Endodermal cell (in vitro differentiated cells): ENCODE measurements at regions not wholly inside any gene's neighbourhood (a gene's known extent, or its start where the extent isn't known, plus 50 kb on each side); places are given as distances from the start of the nearest gene placed in this dataset.
"Not testable (repeated sequence)": the region's sequence is repeated elsewhere in the genome, so short reads cannot be mapped to it uniquely, and the experiment has no call there.

Experiments
- DNase-seq: peaks from one replicate; pipeline ENCODE4 v3.0.0-alpha.2; 2017
- H3K27ac ChIP-seq: 2 replicates; pipeline ENCODE4 v1.5.1; 2013; ENCODE audit warnings: mild to moderate bottlenecking, low read depth, low read length, moderate library complexity
- H3K27me3 ChIP-seq: 2 replicates; pipeline ENCODE4 v1.6.1; 2013; ENCODE audit warnings: mild to moderate bottlenecking, low read length, moderate library complexity; ENCODE audit not compliant: insufficient read depth, control insufficient read depth, poor library complexity, severe bottlenecking
- H3K36me3 ChIP-seq: 2 replicates; pipeline ENCODE4 v1.7.0; 2013; ENCODE audit warnings: mild to moderate bottlenecking, low read length, moderate library complexity; ENCODE audit not compliant: control insufficient read depth, insufficient read depth
- H3K4me1 ChIP-seq: one replicate; pipeline ENCODE4 v1.7.0; 2013; ENCODE audit warnings: low read length; ENCODE audit not compliant: control insufficient read depth, insufficient read depth
- H3K4me3 ChIP-seq: 2 replicates; pipeline ENCODE4 v1.5.1; 2013; ENCODE audit warnings: mild to moderate bottlenecking, low read length, moderate library complexity
- H3K9ac ChIP-seq: 2 replicates; pipeline ENCODE4 v1.6.1; 2013; ENCODE audit warnings: mild to moderate bottlenecking, low read length, moderate library complexity; ENCODE audit not compliant: poor library complexity, severe bottlenecking; ENCODE audit errors: extremely low read depth
- H3K9me3 ChIP-seq: 2 replicates; pipeline ENCODE4 v1.6.1; 2013; ENCODE audit warnings: mild to moderate bottlenecking, low read length, moderate library complexity; ENCODE audit not compliant: control insufficient read depth
- H3K27ac Mint-ChIP-seq: 2 replicates; pipeline ENCODE4 v1.8.0; 2020; ENCODE audit warnings: mixed read lengths
- H3K27me3 Mint-ChIP-seq: 2 replicates; pipeline ENCODE4 v1.8.0; 2021; ENCODE audit warnings: mild to moderate bottlenecking, mixed read lengths; ENCODE audit not compliant: insufficient read depth
- H3K36me3 Mint-ChIP-seq: 2 replicates; pipeline ENCODE4 v1.8.0; 2020; ENCODE audit warnings: low read depth, mixed read lengths
- H3K4me1 Mint-ChIP-seq: 2 replicates; pipeline ENCODE4 v1.8.0; 2020; ENCODE audit warnings: mixed read lengths
- H3K4me3 Mint-ChIP-seq: 2 replicates; pipeline ENCODE4 v1.8.0; 2020; ENCODE audit warnings: mild to moderate bottlenecking, moderate library complexity, mixed read lengths
- H3K9me3 Mint-ChIP-seq: 2 replicates; pipeline ENCODE4 v1.8.0; 2020; ENCODE audit warnings: mild to moderate bottlenecking, mixed read lengths
- WGBS, 2 experiments: methylation state at CpG; one replicate each; pipeline versions ENCODE4 v1.1.5 to v1.1.7; 2013; ENCODE audit warnings: missing lambda C conversion rate in 2 of 2, mixed read lengths in 1 of 2; ENCODE audit not compliant: insufficient coverage in 1 of 2, insufficient read length in 1 of 2; 5-methylcytosine and 5-hydroxymethylcytosine counted together
- TF ChIP-seq, protein P1 (sequence below): fragments of 200-600 bp; sonication (generic); conservative IDR thresholded peaks from 2 replicates; pipeline ENCODE4 v1.5.0; 2021; ENCODE audit warnings: antibody characterized with exemption, mild to moderate bottlenecking

DNA sequence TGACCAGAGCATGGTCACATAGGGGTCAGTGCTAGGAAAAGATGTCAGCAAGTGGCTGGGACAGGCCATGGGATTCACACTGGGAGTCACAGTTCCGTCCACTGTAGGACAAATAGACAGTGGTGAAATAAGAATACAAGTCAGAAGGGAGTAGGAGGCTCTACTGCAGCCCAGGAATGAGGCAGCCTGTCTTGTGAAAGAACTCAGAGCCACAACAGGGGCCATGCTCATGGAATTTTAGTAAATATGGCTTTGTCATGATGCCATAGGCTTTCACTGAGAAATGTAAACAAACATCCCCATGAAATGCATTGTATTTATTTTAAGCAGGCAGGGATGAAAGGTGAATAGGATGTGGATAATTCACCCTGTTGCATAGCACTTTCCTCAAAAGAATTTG, 504.3 kb downstream of the SOX11 start:
- Histone ChIP-seq H3K4me1 (no peaks in the 10 kb centered on the region), H3K36me3 (no peaks in the 10 kb centered on the region), H3K4me3 (no peak overlapping the region), H3K27ac (no peak overlapping the region), H3K9me3 (peaks cover 18% of the 10 kb centered on the region), H3K9ac (no peak overlapping the region), H3K27me3 (no peaks in the 10 kb centered on the region)
- Mint-ChIP-seq H3K36me3 (peaks cover 4% of the 10 kb centered on the region), H3K4me1 (no peaks in the 10 kb centered on the region), H3K4me3 (no peak overlapping the region), H3K27ac (no peak overlapping the region), H3K9me3 (peaks cover 21% of the 10 kb centered on the region), H3K27me3 (no peaks in the 10 kb centered on the region)
- WGBS, 2 experiments = 70 to 85% methylated on average over 1 of the region's 1 CpG
- TF ChIP-seq, protein P1, sequence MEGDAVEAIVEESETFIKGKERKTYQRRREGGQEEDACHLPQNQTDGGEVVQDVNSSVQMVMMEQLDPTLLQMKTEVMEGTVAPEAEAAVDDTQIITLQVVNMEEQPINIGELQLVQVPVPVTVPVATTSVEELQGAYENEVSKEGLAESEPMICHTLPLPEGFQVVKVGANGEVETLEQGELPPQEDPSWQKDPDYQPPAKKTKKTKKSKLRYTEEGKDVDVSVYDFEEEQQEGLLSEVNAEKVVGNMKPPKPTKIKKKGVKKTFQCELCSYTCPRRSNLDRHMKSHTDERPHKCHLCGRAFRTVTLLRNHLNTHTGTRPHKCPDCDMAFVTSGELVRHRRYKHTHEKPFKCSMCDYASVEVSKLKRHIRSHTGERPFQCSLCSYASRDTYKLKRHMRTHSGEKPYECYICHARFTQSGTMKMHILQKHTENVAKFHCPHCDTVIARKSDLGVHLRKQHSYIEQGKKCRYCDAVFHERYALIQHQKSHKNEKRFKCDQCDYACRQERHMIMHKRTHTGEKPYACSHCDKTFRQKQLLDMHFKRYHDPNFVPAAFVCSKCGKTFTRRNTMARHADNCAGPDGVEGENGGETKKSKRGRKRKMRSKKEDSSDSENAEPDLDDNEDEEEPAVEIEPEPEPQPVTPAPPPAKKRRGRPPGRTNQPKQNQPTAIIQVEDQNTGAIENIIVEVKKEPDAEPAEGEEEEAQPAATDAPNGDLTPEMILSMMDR = no peak
- no peak for DNase-seq

DNA sequence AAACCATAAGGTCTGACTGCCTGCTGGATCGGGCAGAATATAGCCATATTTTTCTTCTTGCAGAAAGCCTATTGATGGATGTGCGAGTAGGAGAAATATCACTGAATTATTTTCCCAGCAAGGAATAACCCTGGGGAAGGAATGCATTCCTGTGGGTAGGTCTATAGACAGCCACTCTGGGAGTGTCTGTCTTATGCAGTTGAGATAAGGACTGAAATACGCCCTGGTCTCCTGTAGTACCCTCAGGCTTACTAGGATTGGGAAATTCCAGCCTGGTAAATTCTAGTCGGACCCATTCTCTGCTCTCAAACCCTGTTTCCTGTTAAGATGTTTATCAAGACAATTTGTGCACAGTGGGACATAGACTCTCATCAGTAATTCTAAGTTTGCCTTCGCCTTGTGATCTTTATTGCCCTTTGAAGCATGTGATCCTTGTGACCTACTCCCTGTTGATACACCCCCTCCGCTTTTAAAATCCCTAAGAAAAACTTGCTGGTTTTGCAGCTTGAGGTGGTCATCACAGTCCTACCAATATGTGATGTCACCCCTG, 506.3 kb downstream of the SOX11 start:
- H3K36me3 Mint-ChIP-seq, H3K4me3 Mint-ChIP-seq, H3K27me3 Mint-ChIP-seq, DNase-seq, H3K4me3 ChIP-seq, H3K27me3 ChIP-seq, H3K36me3 ChIP-seq, H3K4me1 ChIP-seq, H3K27ac Mint-ChIP-seq, H3K27ac ChIP-seq, H3K9ac ChIP-seq: not testable (repeated sequence)
- 93 to 96% methylated on average over 5 to 6 of the region's 6 CpGs for WGBS, 2 experiments
- Mint-ChIP-seq H3K9me3 (peaks cover 21% of the 10 kb centered on the region), H3K4me1 (peaks cover 13% of the 10 kb centered on the region)
- peaks cover 18% of the 10 kb centered on the region for H3K9me3 ChIP-seq

DNA sequence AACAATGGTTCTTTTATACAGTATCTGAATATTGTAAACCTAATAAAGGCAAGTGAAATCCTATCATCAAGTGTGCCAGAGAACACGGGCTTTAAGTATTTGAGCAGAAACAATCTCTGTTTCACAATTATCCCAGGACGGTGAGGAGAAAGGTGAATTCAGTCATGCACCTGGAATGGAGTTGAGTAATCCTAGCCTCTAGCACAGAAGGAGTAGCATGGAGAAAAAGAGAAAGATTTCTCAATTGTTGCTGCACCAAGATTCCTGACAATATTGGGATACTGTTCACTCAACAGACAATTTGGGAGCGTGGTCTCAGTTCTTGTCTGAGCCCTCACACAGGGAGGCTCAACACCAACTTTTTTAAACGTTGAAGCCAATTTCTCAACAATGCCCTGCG, 510.6 kb downstream of the SOX11 start:
- TF ChIP-seq, protein P1 = no peak
- no peaks in the 10 kb centered on the region for H3K27me3 ChIP-seq
- H3K9ac ChIP-seq = no peak overlapping the region
- peaks cover 4% of the 10 kb centered on the region for H3K36me3 Mint-ChIP-seq
- no peak overlapping the region for H3K27ac ChIP-seq
- peaks cover 6% of the 10 kb centered on the region for H3K4me1 ChIP-seq
- 94 to 95% methylated on average over 3 to 5 of the region's 5 CpGs for WGBS, 2 experiments
- peaks cover 13% of the 10 kb centered on the region for H3K9me3 ChIP-seq
- H3K4me3 ChIP-seq = no peak overlapping the region
- no peaks in the 10 kb centered on the region for H3K36me3 ChIP-seq
- no peak for DNase-seq
- H3K27ac Mint-ChIP-seq = no peak overlapping the region
- H3K4me1 Mint-ChIP-seq = peaks cover 21% of the 10 kb centered on the region
- peaks cover 18% of the 10 kb centered on the region for H3K9me3 Mint-ChIP-seq
- no peaks in the 10 kb centered on the region for H3K27me3 Mint-ChIP-seq
- no peak overlapping the region for H3K4me3 Mint-ChIP-seq
